DMS53 treated with DMSO at 0.1 percent for 48 hours (cell line): ENCODE measurements at regions not wholly inside any gene's neighbourhood (a gene's known extent, or its start where the extent isn't known, plus 50 kb on each side); places are given as distances from the start of the nearest gene placed in this dataset.
"Not testable (repeated sequence)": the region's sequence is repeated elsewhere in the genome, so short reads cannot be mapped to it uniquely, and the experiment has no call there.

Experiments
- DNase-seq: peaks from one replicate; lab custom pipeline; 2025; ENCODE audit not compliant: unreplicated experiment; lab: John Stamatoyannopoulos, UW

DNA sequence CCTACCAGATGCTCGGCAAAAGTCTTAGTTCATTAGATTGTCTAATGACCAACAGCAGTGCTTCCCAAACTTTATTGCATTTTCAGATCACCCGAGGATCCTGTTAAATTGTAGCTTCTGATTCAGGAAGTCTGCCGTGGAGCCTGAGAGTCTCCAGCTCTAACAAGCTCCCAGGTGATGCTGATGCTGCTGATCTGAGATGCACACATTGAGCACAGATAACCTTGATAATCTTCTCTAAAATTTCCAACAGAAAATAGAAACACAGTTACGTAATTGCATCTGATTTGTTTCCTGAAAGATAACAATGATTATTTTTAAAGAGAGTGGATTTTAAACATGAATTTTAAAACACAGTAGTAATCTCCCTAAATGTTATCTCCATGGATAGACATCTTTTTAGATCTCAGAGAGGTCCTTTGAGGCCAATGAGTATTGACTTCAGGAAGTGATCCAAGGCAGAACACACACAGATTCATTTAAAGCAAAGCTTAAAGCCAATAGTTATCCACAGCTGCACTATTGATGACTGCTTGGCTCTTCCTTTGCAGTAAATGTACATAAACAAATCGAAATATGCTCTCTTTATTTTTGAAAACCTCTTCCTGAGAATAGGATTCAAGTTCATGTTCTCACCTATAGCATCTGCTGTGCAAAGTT is 122.8 kb upstream of the TNPO1 start:
- DNase-seq: no peak

DNA sequence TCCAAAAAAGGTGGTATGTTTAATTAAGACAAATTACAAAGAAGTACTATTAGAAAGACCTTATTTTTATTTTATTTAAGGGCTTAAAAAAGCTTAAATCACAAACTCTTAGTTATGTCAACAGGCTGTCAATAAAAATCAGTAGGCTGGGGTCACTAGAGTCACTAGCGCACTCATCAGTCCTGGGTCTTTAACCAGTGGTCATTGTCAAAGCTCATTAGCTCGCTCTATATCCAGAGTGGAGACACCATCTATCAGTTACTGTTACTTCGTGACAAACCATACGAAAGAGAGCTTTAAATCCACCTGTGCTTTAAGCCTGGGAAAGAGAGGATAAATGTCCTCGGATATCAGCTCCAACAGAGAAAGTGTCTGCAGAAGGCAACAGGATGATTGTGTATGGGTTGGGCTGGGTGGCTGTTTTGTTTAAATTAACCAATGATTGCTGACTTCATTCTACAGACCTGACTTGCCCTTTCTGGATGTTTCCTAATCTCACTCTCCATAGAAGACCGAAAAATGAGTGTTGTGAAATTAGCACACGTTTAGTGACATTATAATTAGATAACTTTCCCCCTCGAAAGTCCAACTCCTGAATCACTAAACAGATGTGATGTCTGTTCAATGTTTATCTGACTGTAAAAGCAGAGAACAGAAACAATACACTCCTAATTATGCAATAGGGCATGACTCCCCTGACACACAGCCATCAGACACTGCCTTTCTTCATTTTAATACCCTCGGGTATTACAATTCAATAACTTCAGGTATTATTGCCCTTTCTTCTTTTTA is 123.6 kb upstream of the TNPO1 start:
- DNase-seq: no peak

DNA sequence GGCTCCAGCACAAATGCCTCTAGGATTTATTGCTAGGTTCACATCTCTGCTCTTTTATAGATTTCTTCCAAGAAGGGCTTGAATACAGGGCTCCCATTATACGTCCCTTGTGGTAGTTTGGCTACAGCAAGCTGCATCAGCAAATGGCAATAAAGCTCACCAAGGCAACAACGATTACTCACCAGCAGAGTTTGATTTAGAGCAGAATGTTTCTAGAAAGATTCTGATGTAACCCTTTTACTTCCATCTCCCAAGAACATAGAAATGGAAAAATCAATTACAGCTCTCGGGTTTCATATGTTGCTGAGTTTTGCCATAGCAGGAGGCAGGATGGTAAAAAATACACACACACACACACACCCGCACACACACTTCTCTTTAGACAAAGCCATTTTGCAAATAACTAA is 124.2 kb upstream of the TNPO1 start:
- DNase-seq: no peak

DNA sequence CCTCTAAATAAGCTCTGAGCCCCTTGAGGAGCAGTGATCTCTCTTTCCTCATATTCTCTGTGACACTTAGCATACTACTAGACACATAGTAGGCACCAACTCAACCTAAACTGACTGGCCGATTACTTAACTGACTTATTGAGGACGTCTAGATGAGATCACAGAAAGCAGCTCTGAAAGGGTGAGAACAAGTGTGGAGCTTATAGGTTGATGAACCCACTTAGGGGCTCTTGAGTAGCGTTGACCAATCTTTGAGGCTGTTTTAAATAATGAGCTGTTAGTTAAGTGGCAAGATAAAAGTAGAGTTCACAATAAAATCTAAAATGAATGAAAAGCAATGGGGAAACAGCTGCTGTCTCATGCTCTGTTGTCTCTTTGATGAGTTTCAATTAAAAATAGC is 124.7 kb upstream of the TNPO1 start:
- no peak for DNase-seq

DNA sequence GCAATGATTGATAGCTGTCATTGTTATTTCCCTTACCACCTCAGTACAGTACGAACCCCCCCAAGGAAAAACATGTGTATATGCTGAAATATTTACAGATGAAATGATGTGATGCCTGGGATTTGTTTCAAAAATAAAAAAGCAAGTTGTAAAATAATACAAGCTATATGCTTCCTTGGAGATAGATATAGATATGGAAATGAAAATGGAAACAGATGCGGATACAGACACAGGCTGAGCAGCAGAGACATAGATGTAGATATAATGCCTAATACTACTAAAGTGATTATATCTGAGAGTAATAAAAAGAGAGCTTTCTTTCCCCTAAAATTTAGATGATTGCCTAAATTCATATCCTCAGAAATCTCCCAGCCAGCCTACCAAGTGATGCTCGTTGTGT is 127.5 kb upstream of the TNPO1 start:
- no peak for DNase-seq

DNA sequence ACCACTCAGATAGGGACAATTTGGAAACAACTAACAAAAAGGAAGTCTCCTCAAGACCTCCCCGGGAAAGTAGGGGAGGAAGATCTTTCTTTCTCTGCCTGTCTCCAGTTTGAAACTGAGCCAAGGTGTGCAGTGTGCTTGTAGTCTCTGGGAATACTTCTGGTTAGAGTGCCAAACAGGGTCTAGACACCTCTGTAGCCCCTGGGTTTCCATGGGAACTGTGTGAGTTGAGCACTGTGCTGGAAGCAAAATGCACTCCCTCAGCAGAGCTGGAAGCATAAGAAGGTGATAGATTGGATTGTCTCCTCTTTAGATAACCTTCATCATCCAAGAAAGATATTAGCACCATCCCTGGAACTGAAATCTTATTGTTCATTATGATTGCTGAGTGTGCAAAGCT is 129.2 kb upstream of the TNPO1 start:
- no peak for DNase-seq

DNA sequence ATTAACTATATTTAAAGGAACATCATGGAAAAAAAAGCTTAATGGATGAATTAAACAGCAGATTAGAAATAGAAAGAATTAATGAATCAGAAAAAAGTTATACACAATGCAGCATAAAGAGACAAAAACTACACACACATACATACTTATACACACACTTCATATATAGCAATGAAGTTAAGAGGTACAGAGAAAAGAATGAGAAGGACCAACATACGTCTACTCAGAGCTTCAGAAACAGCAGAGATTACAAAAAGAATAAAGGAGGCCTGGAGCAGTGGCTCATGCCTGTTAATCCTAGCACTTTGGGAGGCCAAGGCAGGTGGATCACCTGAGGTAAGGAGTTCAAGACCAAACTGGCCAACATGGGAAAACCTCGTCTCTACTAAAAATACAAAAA is 133.9 kb upstream of the TNPO1 start:
- DNase-seq: no peak

DNA sequence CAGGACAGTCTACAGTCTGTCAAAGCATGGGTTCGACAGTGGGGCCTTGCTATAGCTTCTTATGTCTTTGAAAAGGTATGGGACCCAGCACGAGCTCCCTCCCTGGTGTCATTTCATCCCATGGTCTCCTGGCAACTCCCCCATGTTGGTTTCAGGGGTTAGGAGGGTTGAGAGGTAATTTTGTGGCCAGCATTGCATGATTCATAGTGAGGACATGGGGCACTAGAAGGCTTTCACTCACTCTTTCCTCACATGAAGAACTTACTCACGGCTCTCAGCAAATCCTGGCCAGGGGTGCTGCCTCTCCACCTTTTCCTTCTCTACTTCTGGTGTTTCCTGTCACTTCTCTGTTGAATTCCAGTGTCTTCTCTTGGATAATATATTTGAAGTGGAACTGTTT is 134.7 kb upstream of the TNPO1 start:
- no peak for DNase-seq

DNA sequence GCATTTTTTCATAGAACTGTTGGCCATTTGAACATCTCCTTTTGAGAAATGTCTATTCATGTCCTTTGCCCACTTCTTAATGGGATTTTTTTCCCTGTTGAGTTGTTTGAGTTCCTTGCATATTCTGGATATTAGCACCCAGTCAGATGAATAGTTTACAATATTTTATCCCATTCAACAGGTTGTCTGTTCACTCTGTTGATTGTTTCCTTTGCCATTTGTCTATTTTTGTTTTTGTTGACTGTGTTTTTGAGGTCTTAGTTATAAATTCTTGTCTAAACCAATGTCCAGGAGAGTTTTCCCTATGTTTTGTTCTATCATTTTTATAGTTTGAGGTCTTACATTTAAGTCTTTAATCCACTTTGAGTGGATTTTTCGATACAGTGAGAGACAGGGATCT is 139.0 kb upstream of the TNPO1 start:
- no peak for DNase-seq

DNA sequence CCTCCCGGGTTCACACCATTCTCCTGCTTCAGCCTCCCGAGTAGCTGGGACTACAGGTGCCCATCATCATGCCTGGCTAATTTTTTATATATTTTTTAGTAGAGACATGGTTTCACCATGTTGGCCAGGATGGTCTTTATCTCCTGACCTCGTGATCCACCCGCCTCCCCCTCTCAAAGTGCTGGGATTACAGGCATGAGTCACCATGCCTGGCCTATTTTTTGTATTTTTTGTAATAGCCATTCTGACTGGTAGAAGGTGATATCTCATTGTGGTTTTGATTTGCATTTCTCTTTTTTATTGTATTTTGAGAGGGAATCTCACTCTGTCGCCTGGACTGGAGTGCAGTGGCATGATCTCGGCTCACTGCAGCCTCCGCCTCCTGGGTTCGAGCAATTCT is 139.6 kb upstream of the TNPO1 start:
- DNase-seq: not testable (repeated sequence)

DNA sequence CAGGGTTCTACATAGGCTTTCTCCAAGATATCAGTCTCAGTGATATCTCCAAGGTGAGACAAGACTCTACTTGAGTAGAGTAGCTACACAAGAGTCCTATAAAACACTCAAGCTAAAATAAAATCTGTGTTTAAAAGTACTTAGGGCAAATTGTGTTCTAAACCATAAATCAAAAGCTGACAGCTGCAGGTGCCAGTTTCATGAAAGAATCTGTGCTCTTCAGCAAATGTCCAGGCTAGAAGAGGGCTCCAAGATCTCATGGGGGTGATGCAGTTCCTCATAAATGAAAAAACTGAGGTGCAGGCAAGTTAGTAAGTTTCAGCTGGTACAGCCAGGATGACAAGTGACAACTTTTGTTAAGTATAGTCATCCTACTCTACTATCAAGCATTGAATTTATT is 142.8 kb upstream of the TNPO1 start:
- DNase-seq: no peak

DNA sequence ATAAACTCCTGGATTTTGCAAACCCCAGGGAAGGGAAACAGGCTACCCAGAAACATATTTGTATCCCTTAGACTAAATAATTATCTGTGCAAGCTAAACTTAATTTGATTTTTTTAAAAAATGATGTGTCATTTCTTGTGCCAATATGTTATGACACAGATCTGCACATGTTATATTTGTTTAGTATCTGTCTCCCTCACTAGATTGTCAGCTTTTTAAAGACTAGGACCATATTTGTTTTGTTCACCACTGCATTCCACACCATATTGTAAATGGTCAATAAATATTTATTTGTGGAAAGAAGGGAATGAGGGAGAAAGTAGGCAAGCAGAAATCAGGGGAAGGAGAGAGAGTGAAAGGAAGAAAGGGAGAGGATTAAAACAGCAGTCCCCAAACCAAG is 143.3 kb upstream of the TNPO1 start:
- no peak for DNase-seq

DNA sequence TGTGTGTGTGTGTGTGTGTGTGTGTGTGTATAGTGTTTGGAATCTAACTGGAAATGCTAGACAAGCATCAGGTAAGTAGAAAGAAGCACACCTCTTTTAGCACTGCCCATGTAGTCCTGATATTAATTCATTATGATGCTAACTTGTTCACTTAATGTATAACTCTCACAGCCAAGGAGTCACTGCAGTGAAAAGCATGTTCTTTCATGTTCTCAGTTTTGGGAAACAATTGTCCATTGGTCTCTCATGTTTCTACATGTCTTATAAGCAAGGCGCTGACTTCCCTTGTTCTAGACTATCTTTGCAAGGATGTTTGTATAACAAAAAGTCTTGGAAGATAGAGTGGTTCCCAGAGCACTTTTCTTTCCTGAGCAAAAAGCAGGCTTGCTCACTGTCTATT is 148.8 kb upstream of the TNPO1 start:
- no peak for DNase-seq

DNA sequence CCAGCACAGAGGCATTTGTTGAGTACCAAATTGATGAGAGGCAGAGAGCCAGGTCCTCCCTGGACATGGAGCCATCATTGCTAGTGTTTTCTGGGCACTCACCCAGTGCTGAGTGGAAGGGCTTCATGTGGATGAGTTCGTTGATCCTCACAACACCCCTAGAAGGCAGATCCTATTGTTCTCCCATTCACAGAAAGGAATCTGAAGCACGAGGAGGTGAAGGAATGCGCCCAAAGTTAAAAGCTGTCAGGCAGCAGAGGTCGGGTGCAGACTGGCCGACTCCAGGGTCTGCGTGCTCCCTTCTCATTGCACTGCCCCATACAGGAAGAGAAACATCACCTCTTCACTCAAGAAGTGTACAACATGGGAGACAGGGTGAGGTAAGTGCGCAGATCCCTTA is 153.5 kb upstream of the TNPO1 start:
- DNase-seq: no peak

DNA sequence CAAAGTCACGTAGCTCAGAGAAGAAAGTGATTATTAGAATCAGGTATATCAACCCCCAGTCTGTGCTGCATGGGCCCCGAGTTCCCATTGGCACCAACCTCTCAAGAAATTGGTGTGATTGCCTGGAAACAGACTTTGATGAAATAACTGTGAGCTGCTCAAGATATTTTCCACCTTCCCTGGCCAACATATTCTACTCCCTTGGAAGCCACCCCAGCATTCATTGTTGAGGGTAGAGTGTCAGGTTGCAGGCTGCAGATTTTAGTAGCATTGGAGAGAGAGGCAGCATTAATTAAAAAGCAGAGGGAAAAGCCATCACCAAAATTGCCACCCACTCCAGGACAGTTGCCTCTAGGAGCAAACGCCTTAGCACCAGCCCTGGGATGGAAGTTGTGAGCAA is 154.2 kb upstream of the TNPO1 start:
- no peak for DNase-seq

DNA sequence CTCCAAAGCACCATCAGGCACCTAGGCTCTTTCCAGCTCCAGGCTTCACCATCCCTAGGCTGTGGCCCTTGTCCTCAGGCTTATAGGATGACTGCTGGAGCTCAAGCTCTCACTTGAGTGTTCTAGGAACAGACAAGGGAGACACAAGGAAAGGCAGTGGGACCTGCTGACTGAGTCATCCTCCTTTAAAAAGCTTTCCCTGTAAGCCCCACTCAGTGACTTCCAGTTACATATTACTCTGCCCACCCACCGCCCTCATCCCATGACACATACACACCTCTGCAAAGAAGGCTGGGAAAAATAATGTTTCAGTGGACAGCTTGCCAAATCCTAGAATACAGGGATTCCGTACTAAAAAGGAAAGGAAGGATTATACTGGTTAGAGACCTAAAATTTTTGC is 154.2 kb upstream of the ZNF366 start:
- no peak for DNase-seq

DNA sequence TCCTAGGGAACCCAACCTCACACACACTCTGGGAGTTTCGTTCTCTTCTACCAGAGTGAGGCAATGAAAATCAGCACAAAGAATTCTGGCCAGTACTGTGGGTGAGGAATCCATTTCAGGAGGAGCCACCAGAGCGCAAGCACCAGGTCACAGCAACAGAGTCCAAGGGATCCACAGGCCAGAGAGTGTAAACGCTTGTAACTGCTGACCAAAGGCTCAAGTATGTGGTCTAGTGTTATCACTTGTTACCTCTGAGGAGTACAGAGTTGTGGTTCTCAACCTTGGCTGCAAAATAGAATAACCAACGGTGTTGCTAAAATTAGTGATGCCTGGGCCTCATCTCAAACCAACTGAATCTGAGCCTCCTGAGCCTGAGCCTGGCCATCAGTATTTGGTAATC is 152.5 kb upstream of the ZNF366 start:
- no peak for DNase-seq

DNA sequence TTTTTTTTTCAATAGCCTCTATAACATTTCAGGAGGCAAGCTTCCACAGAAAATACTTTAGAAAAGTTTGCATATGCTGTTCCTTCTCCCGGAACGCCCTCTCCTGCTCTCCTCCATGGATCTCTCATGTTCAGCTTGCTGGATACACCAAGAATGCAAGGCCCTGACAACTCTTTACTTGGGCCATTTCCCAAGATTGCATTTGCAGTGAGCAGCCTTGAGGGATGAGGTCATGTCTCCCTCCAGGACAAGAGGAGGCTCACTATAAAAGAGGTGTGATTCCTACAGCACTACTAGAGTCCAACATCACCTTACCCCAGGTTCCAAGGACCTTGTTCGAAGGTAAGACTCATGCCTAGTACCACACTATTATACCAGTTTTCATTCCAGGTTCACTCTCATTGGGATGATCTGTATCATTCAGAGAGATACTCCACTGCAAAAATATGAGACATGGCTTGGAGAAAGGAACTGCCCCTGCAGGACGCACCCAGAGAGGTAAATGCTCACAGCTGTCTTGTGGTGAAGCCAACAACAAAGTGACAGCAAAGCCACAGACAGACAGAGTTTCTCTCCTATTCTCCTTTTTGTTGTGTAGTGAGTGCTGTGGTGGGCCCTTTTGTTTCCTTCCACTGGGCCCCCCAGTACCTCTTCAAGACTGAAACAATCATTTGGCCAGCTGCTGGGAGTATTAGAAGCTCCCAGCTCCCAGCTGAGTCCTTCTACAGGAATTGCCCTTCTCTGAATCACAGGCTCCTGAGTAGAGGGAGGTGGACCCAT is 151.7 kb upstream of the ZNF366 start:
- DNase-seq: no peak

DNA sequence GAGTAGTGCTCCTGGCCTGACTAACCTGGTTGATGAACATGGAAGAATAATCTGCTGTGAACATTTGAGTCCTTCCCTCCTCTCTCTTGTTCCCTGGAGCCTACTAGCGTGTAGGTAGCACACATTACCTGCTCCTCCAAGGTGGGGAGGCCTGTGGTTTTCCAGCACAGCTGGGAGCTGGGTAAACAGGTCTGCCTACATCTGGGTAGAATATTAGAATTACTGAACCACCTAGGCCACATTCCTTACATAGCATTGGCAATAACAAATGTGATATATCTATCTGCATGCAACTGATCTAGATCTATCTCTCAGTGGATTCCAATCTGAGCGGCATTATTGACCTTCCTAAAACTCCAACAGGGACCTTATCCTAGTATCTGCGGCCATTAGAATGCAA is 151.0 kb upstream of the ZNF366 start:
- no peak for DNase-seq

DNA sequence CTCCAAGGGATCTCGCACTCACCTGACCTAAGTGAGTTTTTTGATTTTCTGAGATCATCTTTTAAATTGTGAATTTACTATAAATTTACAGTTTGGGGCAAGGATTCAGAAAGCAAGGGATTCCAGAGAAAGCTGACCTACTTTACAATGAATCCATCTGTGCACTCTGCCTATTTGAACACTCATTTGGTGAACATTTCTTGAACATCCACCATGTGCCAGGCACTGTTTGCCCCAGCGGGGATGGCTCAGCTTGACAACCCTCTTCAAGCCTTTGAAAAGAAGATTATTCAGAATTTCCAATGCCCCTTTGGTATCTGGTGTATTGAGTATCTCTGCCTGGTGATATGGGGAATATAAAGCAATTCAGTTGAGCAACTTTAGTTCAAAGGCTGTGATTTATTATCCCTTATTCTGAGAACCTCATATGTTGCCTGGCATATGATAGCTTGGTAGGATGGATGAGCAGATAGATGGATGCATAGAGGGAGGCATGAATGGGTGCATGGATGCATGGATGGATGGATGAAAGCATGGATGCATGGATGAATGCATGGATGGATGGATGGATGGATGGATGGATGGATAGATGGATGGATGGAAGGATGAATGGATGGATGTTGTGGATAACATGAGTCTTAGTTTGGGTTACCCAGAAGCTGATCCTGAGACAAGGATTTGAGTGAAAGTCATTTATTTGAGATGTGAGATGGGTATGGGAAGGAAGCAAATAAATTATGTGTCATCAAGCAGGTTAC is 149.7 kb upstream of the ZNF366 start:
- no peak for DNase-seq

DNA sequence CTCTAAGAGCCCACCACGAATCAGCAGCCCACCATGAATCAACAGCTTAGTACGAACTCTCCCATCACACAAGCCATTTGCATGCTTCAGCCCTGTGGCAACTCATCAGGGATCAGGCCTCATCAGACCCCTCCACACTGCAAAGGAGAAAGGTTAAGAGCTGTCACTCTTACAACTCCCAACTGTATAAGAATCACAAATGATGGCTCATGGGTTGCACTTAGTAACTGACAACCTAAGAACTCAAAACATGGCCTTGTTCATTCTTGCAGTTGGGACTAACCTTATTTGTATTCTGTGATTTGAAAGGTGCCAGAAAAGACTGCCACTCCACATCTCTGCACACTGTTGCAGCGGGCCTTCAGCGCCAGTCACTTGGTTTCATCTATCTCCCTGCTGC is 149.1 kb upstream of the ZNF366 start:
- DNase-seq: no peak
